ENCODE measurements at regions not wholly inside any gene's neighbourhood (a gene's known extent, or its start where the extent isn't known, plus 50 kb on each side); places are given as distances from the start of the nearest gene placed in this dataset.
"Not testable (repeated sequence)": the region's sequence is repeated elsewhere in the genome, so short reads cannot be mapped to it uniquely, and the experiment has no call there.

- DNase-seq (ENCODE audit: low spot score in 2 of 2) (no peak), ATAC-seq (no peak)
- no peaks in the 10 kb centered on the region for H3K36me3 Mint-ChIP-seq
- H3K4me3 Mint-ChIP-seq: no peak overlapping the region
- H3K4me1 Mint-ChIP-seq: no peaks in the 10 kb centered on the region
- H3K27ac Mint-ChIP-seq: no peak overlapping the region
- no peaks in the 10 kb centered on the region for H3K9me3 Mint-ChIP-seq
Observed at GRCh38 chr4:123516576-123516975, 120.0 kb downstream of the SPRY1 start.

GRCh38 chr4:123517176-123517575 lies 120.6 kb downstream of the SPRY1 start:
- H3K27ac Mint-ChIP-seq: no peak overlapping the region
- no peak for ATAC-seq
- no peaks in the 10 kb centered on the region for H3K36me3 Mint-ChIP-seq
- DNase-seq (ENCODE audit: low spot score in 2 of 2): no peak
- no peaks in the 10 kb centered on the region for H3K9me3 Mint-ChIP-seq
- H3K4me1 Mint-ChIP-seq: no peaks in the 10 kb centered on the region
- no peak overlapping the region for H3K4me3 Mint-ChIP-seq

- DNase-seq (ENCODE audit: low spot score in 2 of 2) (no peak), ATAC-seq (no peak)
- no peaks in the 10 kb centered on the region for H3K36me3 Mint-ChIP-seq
- no peaks in the 10 kb centered on the region for H3K4me1 Mint-ChIP-seq
- H3K4me3 Mint-ChIP-seq: no peak overlapping the region
- H3K9me3 Mint-ChIP-seq: no peaks in the 10 kb centered on the region
- no peak overlapping the region for H3K27ac Mint-ChIP-seq
Observed at GRCh38 chr4:123517971-123518370, 121.4 kb downstream of the SPRY1 start.

- no peaks in the 10 kb centered on the region for H3K36me3 Mint-ChIP-seq
- ATAC-seq (no peak), DNase-seq (ENCODE audit: low spot score in 2 of 2) (no peak)
- no peak overlapping the region for H3K4me3 Mint-ChIP-seq
- H3K27ac Mint-ChIP-seq: no peak overlapping the region
- H3K9me3 Mint-ChIP-seq: no peaks in the 10 kb centered on the region
- H3K4me1 Mint-ChIP-seq: no peaks in the 10 kb centered on the region
Observed at GRCh38 chr4:123520325-123520724, 123.7 kb downstream of the SPRY1 start.

GRCh38 chr4:123522081-123522480 lies 125.5 kb downstream of the SPRY1 start:
- no peak for DNase-seq (ENCODE audit: low spot score in 2 of 2)
- Mint-ChIP-seq H3K36me3 (no peaks in the 10 kb centered on the region), H3K4me1 (peaks cover 11% of the 10 kb centered on the region), H3K4me3 (no peak overlapping the region), H3K9me3 (no peaks in the 10 kb centered on the region), H3K27ac (no peak overlapping the region)
- ATAC-seq: no peak

- no peaks in the 10 kb centered on the region for H3K9me3 Mint-ChIP-seq
- ATAC-seq: no peak
- DNase-seq (ENCODE audit: low spot score in 2 of 2): no peak
- H3K4me1 Mint-ChIP-seq: peaks cover 11% of the 10 kb centered on the region
- no peak overlapping the region for H3K27ac Mint-ChIP-seq
- no peak overlapping the region for H3K4me3 Mint-ChIP-seq
- H3K36me3 Mint-ChIP-seq: no peaks in the 10 kb centered on the region
Observed at GRCh38 chr4:123522646-123523045, 126.1 kb downstream of the SPRY1 start.

- ATAC-seq (no peak), DNase-seq (ENCODE audit: low spot score in 2 of 2) (no peak)
- Mint-ChIP-seq H3K9me3 (no peaks in the 10 kb centered on the region), H3K36me3 (no peaks in the 10 kb centered on the region), H3K27ac (no peak overlapping the region), H3K4me3 (no peak overlapping the region), H3K4me1 (peaks cover 11% of the 10 kb centered on the region)
Observed at GRCh38 chr4:123524958-123525628, 128.5 kb downstream of the SPRY1 start.

- Mint-ChIP-seq H3K9me3 (no peaks in the 10 kb centered on the region), H3K36me3 (no peaks in the 10 kb centered on the region), H3K27ac (no peak overlapping the region), H3K4me3 (no peak overlapping the region), H3K4me1 (peaks cover 11% of the 10 kb centered on the region)
- ATAC-seq: peak; percentile 84
- no peak for DNase-seq (ENCODE audit: low spot score in 2 of 2)
Observed at GRCh38 chr4:123526511-123526910, 129.9 kb downstream of the SPRY1 start.

- H3K9me3 Mint-ChIP-seq: no peaks in the 10 kb centered on the region
- ATAC-seq (no peak), DNase-seq (ENCODE audit: low spot score in 2 of 2) (no peak)
- H3K27ac Mint-ChIP-seq: no peak overlapping the region
- peaks cover 11% of the 10 kb centered on the region for H3K4me1 Mint-ChIP-seq
- no peak overlapping the region for H3K4me3 Mint-ChIP-seq
- H3K36me3 Mint-ChIP-seq: no peaks in the 10 kb centered on the region
Observed at GRCh38 chr4:123528501-123529277, 132.1 kb downstream of the SPRY1 start.

- no peaks in the 10 kb centered on the region for H3K36me3 Mint-ChIP-seq
- H3K9me3 Mint-ChIP-seq: peaks cover 3% of the 10 kb centered on the region
- ATAC-seq: no peak
- H3K4me3 Mint-ChIP-seq: no peak overlapping the region
- H3K4me1 Mint-ChIP-seq: peaks cover 11% of the 10 kb centered on the region
- no peak for DNase-seq (ENCODE audit: low spot score in 2 of 2)
- H3K27ac Mint-ChIP-seq: no peak overlapping the region
Observed at GRCh38 chr4:123529278-123529568, 132.6 kb downstream of the SPRY1 start.

- H3K27ac Mint-ChIP-seq: no peak overlapping the region
- no peaks in the 10 kb centered on the region for H3K36me3 Mint-ChIP-seq
- H3K9me3 Mint-ChIP-seq: peaks cover 3% of the 10 kb centered on the region
- no peak overlapping the region for H3K4me3 Mint-ChIP-seq
- DNase-seq (ENCODE audit: low spot score in 2 of 2) (no peak), ATAC-seq (no peak)
- H3K4me1 Mint-ChIP-seq: peaks cover 11% of the 10 kb centered on the region
Observed at GRCh38 chr4:123530357-123530756, 133.8 kb downstream of the SPRY1 start.

- Mint-ChIP-seq H3K4me3 (no peak overlapping the region), H3K9me3 (peaks cover 3% of the 10 kb centered on the region), H3K27ac (no peak overlapping the region)
Observed at GRCh38 chr4:123535037-123535748, 138.6 kb downstream of the SPRY1 start.

GRCh38 chr4:123536225-123536624 lies 139.6 kb downstream of the SPRY1 start:
- no peak overlapping the region for H3K27ac Mint-ChIP-seq
- H3K36me3 Mint-ChIP-seq: no peaks in the 10 kb centered on the region
- ATAC-seq (no peak), DNase-seq (ENCODE audit: low spot score in 2 of 2) (no peak)
- H3K4me1 Mint-ChIP-seq: no peaks in the 10 kb centered on the region
- peaks cover 3% of the 10 kb centered on the region for H3K9me3 Mint-ChIP-seq
- H3K4me3 Mint-ChIP-seq: peak overlapping the region; percentile 19

More at GRCh38 chr4:123535037-123535748, 138.6 kb downstream of the SPRY1 start:
- no peak for ATAC-seq
- H3K36me3 Mint-ChIP-seq: no peaks in the 10 kb centered on the region
- DNase-seq (ENCODE audit: low spot score in 2 of 2): no peak
- H3K4me1 Mint-ChIP-seq: no peaks in the 10 kb centered on the region

GRCh38 chr4:123537906-123538402 lies 141.4 kb downstream of the SPRY1 start:
- not testable (repeated sequence) for H3K4me3 Mint-ChIP-seq; ATAC-seq; H3K36me3 Mint-ChIP-seq; H3K9me3 Mint-ChIP-seq; DNase-seq (ENCODE audit: low spot score in 2 of 2); H3K27ac Mint-ChIP-seq; H3K4me1 Mint-ChIP-seq

- Mint-ChIP-seq H3K9me3 (peaks cover 2% of the 10 kb centered on the region), H3K36me3 (no peaks in the 10 kb centered on the region), H3K4me3 (no peak overlapping the region), H3K4me1 (no peaks in the 10 kb centered on the region), H3K27ac (no peak overlapping the region)
- no peak for DNase-seq (ENCODE audit: low spot score in 2 of 2)
- ATAC-seq: no peak
Observed at GRCh38 chr4:123545667-123546572, 149.3 kb downstream of the SPRY1 start.

All from stimulated activated effector memory CD8-positive, alpha-beta T cell treated with anti-CD3 and anti-CD28 coated beads, Interleukin-12 subunit alpha, Interleukin-12 subunit beta, amount 100 ng/mL, for 72 hours (primary cell).